Lower leg skin (tissue), 4 donors: ENCODE measurements at regions not wholly inside any gene's neighbourhood (a gene's known extent, or its start where the extent isn't known, plus 50 kb on each side); places are given as distances from the start of the nearest gene placed in this dataset.

Experiments
- DNase-seq, 2 donors: peaks; one replicate each; pipeline ENCODE4 v3.0.0-alpha.2; 2019; ENCODE audit warnings: low spot score in 2 of 2
- H3K4me3 ChIP-seq: fragments of 200-600 bp; sonication (generic); 2 replicates; pipeline ENCODE4 v1.5.1; 2017; ENCODE audit warnings: mild to moderate bottlenecking, low read depth; ENCODE audit not compliant: poor library complexity, severe bottlenecking
- POLR2A ChIP-seq, 2 donors: fragments of 450-650 bp; IDR thresholded peaks; one replicate each; pipeline ENCODE4 v1.6.1; 2016 to 2017; ENCODE audit warnings: antibody characterized with exemption in 2 of 2, mild to moderate bottlenecking in 1 of 2, moderate library complexity in 1 of 2
- WGBS, 2 donors: methylation state at CpG; one replicate each; pipeline ENCODE4 v1.1.5; 2018; 5-methylcytosine and 5-hydroxymethylcytosine counted together
- intact Hi-C: fragments of 100-400 bp; cut with DNase I; formaldehyde crosslinking; loops from one replicate; pipeline ENCODE4 v1.15.0; 2023; ENCODE audit warnings: low total_unique reads
- TF ChIP-seq, protein P1 (sequence below), 3 donors: fragments of 450-650 bp; IDR thresholded peaks; one replicate each; pipeline ENCODE4 v1.5.1; 2016; ENCODE audit warnings: antibody characterized with exemption in 3 of 3, mild to moderate bottlenecking in 3 of 3, moderate library complexity in 2 of 3

DNA sequence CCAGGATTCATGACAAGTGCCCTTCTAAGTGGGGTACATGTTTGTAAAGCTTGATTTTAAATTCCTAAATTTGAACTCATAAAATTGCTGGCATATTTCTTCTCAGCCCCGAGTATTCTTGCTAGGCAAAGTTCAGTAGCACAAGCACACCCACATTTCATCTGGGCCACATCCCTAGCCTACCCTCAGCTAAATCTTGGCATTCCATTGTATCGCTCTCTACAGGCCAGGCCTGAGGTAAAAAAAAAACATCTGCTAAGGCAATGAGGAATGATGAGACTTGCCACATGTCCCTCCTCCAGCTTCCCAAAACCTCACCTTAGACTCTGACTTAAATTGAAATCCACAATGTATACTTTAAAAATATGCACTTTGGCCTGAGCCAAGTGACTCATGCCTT is 51.4 kb upstream of the VCX3B start:
- no peak for DNase-seq

More for the DNA sequence above, 51.4 kb upstream of the VCX3B start:
- 50 to 62% methylated on average over 2 of the region's 2 CpGs for WGBS, 2 donors
- no peak overlapping the region for H3K4me3 ChIP-seq
- TF ChIP-seq, protein P1, sequence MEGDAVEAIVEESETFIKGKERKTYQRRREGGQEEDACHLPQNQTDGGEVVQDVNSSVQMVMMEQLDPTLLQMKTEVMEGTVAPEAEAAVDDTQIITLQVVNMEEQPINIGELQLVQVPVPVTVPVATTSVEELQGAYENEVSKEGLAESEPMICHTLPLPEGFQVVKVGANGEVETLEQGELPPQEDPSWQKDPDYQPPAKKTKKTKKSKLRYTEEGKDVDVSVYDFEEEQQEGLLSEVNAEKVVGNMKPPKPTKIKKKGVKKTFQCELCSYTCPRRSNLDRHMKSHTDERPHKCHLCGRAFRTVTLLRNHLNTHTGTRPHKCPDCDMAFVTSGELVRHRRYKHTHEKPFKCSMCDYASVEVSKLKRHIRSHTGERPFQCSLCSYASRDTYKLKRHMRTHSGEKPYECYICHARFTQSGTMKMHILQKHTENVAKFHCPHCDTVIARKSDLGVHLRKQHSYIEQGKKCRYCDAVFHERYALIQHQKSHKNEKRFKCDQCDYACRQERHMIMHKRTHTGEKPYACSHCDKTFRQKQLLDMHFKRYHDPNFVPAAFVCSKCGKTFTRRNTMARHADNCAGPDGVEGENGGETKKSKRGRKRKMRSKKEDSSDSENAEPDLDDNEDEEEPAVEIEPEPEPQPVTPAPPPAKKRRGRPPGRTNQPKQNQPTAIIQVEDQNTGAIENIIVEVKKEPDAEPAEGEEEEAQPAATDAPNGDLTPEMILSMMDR (IDR thresholded peaks at IDR 0.05) = no peak
- no peak for TF ChIP-seq POLR2A (IDR thresholded peaks at IDR 0.05)
- intact Hi-C loops = no loop called here
